ENCODE measurements at regions not wholly inside any gene's neighbourhood (a gene's known extent, or its start where the extent isn't known, plus 50 kb on each side); places are given as distances from the start of the nearest gene placed in this dataset.

- TF ChIP-seq YY1 (IDR thresholded peaks at IDR 0.05; ENCODE audit: insufficient read depth, insufficient read length) (no peak), ZNF274 (IDR thresholded peaks at IDR 0.05; ENCODE audit: low read depth, low read length) (no peak)
These were observed 133.1 kb downstream of the WDR11 start for GRCh38 chr10:120984221-120984620.
